HG02884 (cell line): ENCODE measurements at regions not wholly inside any gene's neighbourhood (a gene's known extent, or its start where the extent isn't known, plus 50 kb on each side); places are given as distances from the start of the nearest gene placed in this dataset.
"Not testable (repeated sequence)": the region's sequence is repeated elsewhere in the genome, so short reads cannot be mapped to it uniquely, and the experiment has no call there.

Experiments used
- ATAC-seq: cut with Tn5 transposase; IDR thresholded peaks from one replicate; pipeline ENCODE4 v1.9.1; 2021; ENCODE audit warnings: mild to moderate bottlenecking, moderate library complexity; ENCODE audit not compliant: unreplicated experiment

DNA sequence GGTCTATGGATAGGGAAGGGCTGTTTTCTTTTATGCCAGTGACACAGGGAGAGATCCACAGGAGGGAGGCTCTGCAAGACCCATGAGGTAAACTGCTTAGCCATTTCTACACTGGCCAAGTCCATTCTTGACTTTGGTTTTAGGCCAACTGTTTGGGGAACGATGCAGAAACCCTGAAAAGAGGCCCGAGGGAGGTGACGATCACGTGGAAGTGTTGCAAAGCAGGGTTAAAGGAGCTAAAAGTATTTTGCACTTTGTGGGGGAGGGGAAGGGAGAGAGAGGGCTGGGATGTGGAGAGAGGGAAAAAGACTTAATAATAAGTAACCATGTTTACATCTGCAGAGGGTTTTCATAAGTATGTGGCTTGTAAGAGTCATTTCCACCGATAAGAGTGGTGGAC is 239.7 kb downstream of the EMX2 start:
- ATAC-seq: no peak

DNA sequence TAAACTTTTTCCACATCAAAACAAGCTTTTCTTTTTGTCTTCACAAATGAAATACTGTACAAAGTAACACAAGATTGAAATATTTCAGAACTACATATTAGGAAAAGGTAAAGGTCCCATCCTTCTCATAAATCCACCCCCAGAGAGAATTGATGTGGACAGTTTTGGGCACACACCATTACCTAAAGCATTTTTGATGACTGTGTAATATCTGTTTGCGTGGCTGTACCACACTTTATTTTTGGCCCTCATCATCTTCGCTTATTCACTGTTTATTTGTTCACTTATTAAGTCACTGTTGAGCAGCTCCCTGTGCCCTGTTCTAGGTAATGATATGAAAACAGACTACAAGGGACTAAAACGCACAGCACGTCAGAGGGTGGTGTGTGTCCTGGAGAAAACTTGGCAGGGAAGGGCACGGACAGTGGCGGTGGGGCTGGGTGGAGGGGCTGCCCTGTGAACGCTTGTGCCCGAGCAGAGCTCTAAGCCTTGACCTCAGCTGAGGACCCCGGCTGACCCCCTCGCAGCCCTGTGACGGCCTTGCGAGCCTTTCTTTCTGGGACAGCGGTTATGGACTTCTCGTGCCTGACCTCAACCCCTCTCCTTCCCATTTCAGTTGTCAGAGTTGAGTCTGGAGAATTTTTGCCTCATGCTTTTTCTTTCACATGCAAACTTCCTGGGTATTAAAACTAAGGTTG is 241.3 kb downstream of the EMX2 start:
- ATAC-seq: no peak

DNA sequence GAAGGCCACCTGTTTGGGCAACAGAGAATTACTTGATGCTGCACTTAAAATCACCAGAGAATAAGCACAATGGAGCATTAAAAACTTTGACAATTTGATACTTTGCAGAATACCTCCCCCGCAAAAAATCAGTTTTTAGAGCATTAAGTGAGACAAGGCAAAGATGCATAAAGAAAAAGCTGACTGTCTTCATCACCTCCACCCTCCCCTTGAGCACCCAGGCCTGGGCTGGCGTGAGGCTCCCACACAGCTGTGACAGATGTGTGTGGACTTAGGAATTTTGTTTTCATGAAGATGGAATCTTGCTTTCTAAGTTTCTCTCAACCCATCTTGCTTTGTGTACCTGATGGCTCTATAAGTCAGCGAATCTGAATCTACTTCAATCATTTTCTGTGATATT is 242.2 kb downstream of the EMX2 start:
- ATAC-seq: no peak

DNA sequence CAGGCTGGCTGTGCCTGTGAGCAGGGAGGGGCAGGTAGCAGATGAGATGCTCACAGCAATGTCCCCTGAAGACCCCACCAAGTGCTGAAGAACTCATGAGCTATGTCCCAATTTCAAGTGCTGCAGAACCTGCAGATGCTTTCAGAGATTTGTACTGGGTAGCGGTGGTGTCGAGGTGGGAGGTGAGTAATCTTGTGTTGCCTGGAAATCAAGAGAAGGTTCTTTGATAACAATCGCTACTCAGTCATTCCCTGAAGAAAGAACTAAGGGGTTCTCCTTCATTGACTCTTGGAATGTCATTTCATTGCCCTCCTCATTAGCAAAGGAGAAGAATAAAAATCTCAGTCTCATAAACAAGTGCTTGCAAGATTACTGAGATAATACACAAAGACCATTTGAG is 246.4 kb downstream of the EMX2 start:
- ATAC-seq: no peak

DNA sequence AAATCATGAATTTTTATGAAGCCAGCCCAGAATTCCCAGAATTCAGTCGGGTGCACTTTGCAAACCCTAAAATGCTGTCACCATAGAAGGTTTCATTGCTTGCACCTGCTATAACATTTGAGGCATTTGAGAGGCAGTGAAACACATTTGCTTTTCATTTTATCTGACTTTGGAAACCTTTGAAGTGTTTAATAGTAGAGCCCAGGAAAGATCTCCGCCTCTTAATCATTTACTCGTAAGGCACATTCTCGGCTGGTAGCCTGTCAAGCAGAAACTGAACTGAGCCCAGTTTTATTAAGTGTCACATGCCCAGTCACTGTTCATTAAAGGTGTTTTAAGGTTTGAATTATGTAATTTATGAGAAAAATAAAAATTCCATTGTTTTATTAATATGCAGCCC is 247.6 kb downstream of the EMX2 start:
- ATAC-seq: no peak

DNA sequence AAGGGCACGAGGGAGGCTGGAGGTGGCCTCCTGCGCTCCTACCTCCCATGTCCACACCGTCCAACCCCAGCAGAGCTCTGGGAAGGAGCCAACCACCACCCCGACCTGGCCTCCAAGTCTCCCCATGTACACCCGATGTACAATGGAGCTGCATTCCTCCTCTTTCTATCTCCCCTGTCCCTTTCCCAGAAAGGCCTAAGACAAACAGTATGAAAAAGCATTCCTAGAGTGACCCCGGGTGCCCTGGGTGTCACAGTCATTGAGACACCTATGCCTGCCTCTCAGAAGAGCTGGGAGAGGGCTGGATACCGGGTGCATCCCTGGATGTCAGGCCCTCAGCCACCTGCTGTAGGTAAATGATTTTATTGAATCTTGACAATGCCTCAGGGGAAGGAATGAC is 248.1 kb downstream of the EMX2 start:
- ATAC-seq: no peak

DNA sequence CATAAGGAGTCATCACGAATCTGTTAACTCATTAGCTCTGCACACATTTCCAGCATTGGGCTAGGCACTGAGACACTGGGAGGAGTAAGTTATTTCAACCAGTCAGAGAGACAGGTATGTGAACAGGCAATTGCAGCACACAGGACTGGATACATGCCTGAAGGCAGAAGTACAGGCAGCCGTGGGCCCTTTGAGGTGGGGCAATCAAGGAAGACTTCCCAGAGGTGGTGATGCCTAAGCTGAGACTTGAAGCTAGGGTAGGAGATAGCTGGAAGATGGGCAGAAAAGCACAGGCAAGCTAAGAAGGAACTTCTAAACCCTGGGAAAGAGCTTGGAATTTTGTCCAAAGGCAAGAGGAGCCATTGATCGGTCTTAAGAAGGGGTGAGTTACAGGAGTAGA is 249.7 kb downstream of the EMX2 start:
- ATAC-seq: no peak

DNA sequence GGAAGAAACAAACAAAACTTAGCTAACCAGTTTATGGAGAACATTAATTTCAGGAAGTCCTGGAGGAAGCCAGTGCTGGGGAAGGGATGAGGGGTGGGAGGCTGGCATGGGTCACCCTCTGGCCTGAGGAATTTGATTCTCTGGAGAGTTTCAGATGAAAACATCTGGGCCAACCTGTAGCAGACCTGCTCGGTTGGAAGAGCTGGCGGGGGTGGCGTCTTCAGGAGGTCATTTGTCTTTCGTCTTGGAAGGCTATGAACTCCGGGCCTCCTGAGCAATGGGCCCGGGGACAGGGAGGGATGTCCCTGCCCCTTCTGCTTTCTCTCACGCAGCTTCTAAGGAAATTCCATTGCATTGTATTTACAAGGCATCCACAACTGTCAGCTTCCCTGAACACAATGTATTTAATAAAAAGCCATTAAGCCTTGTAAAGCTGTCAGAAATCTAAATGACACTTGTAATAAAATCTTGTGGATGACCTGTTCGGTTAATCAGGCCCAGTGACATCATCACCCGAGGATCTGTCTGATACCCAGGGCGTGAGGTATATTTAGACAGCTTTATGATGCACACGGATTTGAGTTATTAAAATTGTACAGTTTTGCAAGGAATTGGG is 250.5 kb downstream of the RAB11FIP2 start:
- no peak for ATAC-seq

DNA sequence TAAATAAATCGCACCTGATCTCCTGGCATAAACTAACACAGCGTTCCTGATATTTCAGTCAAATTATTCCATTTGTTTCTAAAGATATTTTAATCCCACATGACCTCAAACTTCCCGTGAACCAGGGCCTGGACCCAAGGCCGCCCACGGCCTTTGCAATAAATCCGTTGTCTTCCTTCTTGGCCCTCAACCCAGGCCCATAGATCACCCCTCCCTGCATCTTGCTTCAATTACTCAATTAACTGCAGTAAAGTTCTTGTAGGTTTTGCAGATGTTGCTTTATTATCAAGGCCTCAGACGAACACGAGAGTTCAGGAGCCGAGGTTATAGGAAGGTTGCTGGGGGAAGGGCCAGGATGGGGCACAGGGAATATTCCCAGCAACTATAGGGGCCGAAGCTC is 249.4 kb downstream of the RAB11FIP2 start:
- ATAC-seq: no peak

DNA sequence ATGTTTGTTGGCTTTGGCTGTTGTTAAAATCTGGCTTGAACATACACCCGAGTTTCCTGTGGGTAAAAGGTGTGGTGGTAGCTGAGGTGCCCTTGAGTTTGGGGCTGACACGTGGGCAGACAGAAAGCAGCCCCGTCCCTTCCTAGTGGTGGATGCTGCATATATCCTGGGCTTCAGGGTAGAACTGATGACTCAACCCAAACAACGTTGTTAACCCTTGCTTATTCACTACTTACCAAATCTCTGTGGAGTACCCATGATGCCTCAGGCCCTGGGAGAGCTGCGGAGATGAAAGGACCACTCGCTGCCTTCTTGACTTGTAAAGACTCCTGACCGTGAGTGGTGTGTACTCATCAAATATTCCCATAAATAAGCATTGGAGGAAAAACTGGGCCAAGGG is 245.1 kb downstream of the RAB11FIP2 start:
- no peak for ATAC-seq

DNA sequence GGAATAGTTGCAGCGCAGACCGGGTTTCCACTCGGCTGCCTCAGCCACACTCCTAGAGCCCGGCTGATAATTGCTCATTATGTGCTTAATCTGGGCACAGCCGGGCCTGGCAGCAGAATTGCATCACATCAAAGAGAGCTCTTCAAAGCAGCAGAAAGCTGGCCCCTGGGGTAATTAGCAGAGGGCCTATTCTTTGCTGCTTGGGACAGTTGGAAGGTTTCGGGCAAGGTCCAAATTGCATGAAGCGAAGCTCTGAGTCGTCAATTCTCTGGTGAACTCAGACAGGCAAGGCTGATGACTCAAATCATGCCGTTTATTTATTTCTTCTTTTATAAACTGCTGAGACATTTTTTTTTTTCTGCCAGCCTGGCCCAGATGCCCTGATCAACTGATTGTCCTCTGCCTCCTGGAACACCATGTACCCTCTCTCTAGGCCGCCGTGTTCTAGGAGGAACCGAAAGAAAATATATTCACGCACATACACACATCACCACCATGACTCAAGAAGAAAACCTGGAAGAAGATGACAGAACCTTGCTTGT is 242.2 kb downstream of the RAB11FIP2 start:
- no peak for ATAC-seq

DNA sequence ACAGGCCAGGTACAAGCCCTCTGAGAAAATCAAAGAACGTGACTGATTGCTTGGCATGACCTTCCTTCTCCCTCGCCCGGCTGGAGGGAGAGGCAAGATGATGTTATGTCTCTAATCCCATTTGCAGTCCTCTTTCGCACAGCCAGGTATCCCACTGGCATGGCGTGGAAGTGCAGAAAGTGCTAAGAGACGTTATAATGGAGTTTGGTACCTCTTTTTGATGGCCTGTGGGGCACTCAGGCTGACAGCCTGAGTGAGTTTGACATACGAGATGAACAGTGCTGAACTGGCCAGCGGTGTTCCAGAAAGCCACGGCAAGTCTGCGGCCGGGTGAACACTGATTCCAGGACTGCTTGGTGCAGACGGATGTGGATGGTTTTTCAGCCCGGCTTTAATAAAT is 241.6 kb downstream of the RAB11FIP2 start:
- ATAC-seq: no peak

DNA sequence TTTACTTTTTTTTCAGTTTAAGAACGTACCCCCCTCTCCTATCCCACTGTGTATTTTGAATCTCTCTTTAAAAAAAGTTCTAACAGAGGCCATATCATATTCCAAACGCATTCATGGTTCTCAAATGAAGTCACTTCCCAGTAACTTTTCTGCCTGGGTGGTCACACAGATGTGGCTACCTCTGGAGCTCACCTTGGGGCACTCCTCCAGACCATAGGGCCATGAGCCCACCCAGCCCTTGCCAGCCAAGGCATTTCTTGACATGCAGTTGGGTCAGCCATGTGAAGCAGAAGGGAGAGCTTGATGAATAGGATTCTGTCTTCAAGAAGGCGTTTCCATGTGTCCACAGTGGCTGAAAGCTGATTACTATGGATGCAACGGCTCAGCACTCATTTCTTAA is 239.3 kb downstream of the RAB11FIP2 start:
- ATAC-seq: no peak

DNA sequence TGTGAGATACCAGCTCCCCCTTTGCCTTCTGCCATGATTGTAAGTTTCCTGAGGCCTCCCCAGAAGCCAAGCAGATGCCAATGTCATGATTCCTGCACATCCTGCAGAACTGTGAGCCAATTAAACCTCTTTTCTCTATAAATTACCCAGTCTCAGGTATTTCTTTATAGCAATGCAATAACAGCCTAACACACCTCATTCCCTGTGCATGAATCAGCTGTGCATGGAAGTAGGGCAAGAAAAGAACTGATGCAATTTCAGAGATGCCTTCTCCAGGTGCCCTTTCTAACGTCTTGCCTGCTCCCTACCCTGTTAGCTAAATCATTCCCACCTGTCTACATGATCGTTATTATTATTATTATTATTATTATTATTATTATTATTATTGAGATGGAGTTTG is 230.9 kb downstream of the RAB11FIP2 start:
- ATAC-seq: not testable (repeated sequence)

DNA sequence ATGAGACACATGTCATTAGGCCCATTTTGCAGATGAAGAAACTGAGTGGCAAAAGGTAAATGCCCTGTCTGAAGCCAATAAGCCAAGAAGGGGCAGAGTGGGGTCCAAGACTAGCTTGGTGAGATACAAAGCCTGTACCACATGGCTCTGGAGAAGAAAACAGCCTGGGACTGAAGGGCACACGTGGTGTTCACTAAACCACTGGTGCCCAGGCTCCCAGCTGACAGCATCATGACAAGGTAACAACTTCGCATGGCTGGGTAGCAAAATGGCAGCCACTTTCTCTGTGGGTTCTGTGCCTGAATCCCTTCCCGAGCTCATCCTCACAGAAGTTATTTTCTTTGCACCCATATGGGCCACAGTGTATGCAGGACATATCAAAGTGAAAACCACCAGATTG is 229.6 kb downstream of the RAB11FIP2 start:
- ATAC-seq: no peak

DNA sequence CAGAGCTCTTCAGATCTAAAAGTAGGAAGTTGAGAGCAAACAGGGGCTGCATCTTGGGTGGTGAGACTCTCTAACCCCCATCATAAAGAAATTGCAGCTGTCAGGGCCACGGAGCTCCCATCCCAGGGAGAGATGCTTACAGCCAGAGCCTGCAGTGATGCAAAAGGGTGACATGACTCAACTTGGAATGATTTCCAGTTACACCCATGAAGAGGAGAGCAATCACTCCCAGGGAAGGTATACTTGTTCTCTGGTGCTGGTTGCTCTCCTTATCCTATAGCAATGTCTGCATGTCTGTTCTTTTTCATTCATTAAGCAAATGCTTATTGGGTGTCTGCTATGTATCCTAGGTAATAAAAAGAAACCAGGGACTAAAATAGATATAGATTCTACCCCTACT is 228.0 kb downstream of the RAB11FIP2 start:
- ATAC-seq: no peak

DNA sequence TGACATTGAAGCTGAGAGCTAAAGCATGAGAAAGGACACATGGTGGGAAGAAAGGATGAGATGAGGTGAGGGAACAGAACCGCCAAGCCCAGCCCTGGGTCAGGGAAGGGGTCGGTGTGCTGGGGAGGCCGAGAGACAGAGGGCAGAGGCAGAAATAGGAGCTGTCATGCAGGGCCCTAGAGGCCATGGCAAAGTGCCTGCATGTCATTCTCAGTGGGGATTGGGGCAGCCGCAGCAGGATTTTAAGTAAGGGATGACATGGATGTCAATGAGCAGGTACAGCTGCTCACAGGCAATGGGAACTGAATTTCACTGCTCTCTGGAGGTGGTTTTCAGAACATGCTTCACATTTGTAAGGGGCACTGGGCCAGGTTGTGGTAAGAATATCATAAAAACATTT is 227.4 kb downstream of the RAB11FIP2 start:
- ATAC-seq: no peak

DNA sequence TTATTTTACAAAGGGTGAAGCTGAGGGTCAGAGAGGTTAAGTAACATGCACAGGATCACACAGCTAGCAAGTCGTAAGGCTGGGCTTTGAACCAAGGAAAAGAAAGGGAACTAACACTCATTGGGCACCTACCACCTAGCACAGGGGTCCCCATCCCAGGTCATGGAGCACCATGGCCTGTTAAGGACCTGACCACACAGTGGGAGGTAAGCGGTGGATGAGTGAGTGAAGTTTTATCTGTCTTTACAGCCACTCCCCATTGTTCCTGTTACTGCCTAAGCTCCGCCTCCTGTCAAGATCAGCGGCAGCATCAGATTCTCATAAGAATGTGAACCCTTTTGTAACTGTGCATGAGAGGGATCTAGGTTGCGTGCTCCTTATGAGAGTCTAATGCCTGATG is 222.8 kb downstream of the RAB11FIP2 start:
- ATAC-seq: no peak

DNA sequence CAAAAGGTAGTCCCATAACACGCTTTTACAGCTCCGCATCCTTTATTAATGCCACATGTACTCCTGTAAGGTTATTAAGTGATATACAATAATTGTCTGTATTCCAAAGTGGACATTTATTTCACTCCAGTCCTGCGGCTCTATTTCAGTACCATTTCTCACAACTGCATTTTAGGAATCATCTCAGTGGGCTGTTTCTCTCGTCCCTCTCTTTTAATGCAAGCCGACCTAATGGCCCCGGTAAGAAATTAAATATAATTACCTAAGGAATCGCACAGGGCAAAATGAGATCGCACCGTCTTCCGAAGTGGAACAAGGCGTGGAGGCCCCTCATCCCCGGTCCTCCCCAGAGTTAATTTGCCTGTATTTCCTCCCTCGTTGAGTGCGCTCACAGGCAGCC is 216.5 kb downstream of the RAB11FIP2 start:
- no peak for ATAC-seq

DNA sequence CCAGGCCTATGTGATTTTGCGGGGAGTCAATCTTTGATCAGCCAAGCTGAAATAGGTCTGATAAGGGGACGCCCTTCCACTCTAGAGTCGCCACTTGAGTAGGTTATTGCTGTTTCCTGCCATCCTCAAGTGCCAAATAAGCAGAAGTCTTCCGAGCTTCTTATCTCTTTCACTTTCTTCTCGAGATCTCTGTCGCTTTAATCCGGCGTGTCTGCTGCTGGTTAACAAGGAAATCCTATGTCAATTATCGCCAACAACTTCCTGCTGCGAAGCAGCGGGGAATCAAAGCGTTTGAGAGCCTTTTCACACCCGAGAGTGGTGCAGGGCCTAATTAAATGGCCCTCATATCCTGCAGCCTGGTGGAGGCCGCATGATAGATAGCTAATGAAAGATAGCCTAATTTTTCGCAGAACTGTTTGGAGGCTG is 215.9 kb downstream of the RAB11FIP2 start:
- no peak for ATAC-seq

DNA sequence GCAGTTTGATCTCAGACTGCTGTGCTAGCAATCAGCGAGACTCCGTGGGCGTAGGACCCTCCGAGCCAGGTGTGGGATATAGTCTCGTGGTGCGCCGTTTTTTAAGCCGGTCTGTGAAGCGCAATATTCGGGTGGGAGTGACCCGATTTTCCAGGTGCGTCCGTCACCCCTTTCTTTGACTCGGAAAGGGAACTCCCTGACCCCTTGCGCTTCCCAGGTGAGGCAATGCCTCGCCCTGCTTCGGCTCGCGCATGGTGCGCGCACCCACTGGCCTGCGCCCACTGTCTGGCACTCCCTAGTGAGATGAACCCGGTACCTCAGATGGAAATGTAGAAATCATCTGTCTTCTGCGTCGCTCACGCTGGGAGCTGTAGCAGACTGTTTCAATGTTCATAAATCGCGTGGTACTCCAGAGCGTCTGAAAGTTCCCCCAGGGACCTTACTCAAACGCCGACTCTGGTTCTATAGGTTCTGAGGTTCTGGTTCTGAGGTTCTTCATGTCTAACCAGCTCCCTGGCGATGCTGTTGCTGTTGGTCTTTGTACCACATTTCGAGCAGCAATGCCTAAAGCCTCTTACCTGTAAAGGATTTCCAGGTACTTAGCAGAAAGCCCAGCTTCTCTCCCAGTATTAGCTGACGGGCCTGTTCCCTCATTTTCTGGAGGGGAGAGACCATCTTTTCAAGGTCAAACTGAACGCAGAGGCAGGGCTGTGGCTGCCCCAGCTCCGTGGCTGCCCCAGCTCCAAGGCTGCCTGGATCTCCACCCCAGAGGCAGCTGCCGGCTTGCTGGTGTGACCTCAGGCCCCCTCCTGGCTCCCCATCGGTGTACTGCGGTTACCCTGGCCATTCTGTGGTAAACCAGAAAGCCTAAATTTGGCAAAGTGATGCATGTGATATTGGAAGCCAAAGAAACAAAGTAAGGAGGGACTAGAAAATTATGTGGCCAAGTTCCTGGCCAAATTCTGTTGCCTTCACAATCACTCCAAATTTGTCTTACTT is 207.9 kb downstream of the RAB11FIP2 start:
- not testable (repeated sequence) for ATAC-seq
